ENCODE measurements at regions not wholly inside any gene's neighbourhood (a gene's known extent, or its start where the extent isn't known, plus 50 kb on each side); places are given as distances from the start of the nearest gene placed in this dataset.

GRCh38 chr7:32319012-32319382, 171.2 kb downstream of the LSM5 start:
- DNase-seq (ENCODE audit: unreplicated experiment), result no peak
- Mint-ChIP-seq H3K27ac (ENCODE audit: low read depth, unreplicated experiment) (no peak overlapping the region), H3K4me1 (ENCODE audit: insufficient read depth, unreplicated experiment) (no peaks in the 10 kb centered on the region), H3K36me3 (ENCODE audit: insufficient read depth, unreplicated experiment) (no peaks in the 10 kb centered on the region), H3K27me3 (ENCODE audit: insufficient read depth, unreplicated experiment) (no peaks in the 10 kb centered on the region), H3K4me3 (ENCODE audit: unreplicated experiment) (no peak overlapping the region), H3K9me3 (ENCODE audit: unreplicated experiment) (no peaks in the 10 kb centered on the region)
- TF ChIP-seq CTCF (IDR thresholded peaks at IDR 0.05; ENCODE audit: unreplicated experiment), result no peak
- ChIA-PET CTCF (interaction anchor here (0.7 kb wide), 1 partner anchor 9 kb away, joined by 3 read pairs; no protein-coding TSS in a partner anchor), POLR2A (no interaction called here)
- intact Hi-C loops (cut with micrococcal nuclease), result no loop called here
- no TSS peak for BruUV-seq (replicated peaks)

- Mint-ChIP-seq H3K36me3 (ENCODE audit: insufficient read depth, unreplicated experiment) (no peaks in the 10 kb centered on the region), H3K9me3 (ENCODE audit: unreplicated experiment) (no peaks in the 10 kb centered on the region), H3K27me3 (ENCODE audit: insufficient read depth, unreplicated experiment) (no peaks in the 10 kb centered on the region), H3K27ac (ENCODE audit: low read depth, unreplicated experiment) (no peak overlapping the region), H3K4me3 (ENCODE audit: unreplicated experiment) (no peak overlapping the region), H3K4me1 (ENCODE audit: insufficient read depth, unreplicated experiment) (no peaks in the 10 kb centered on the region)
- CTCF ChIA-PET, result no interaction called here
- no peak for DNase-seq (ENCODE audit: unreplicated experiment)
- no peak for TF ChIP-seq CTCF (IDR thresholded peaks at IDR 0.05; ENCODE audit: unreplicated experiment)
- intact Hi-C loops (cut with micrococcal nuclease), result no loop called here
- no TSS peak for BruUV-seq (replicated peaks)
- POLR2A ChIA-PET, result no interaction called here
Measured at GRCh38 chr7:32318300-32319011, 171.7 kb downstream of the LSM5 start.

GRCh38 chr7:32316839-32317238, 173.3 kb downstream of the LSM5 start:
- DNase-seq (ENCODE audit: unreplicated experiment), result no peak
- TF ChIP-seq CTCF (IDR thresholded peaks at IDR 0.05; ENCODE audit: unreplicated experiment), result no peak
- POLR2A ChIA-PET, result no interaction called here
- intact Hi-C loops (cut with micrococcal nuclease), result no loop called here
- CTCF ChIA-PET, result no interaction called here
- Mint-ChIP-seq H3K27ac (ENCODE audit: low read depth, unreplicated experiment) (no peak overlapping the region), H3K36me3 (ENCODE audit: insufficient read depth, unreplicated experiment) (no peaks in the 10 kb centered on the region), H3K9me3 (ENCODE audit: unreplicated experiment) (no peaks in the 10 kb centered on the region), H3K4me3 (ENCODE audit: unreplicated experiment) (no peak overlapping the region), H3K4me1 (ENCODE audit: insufficient read depth, unreplicated experiment) (no peaks in the 10 kb centered on the region), H3K27me3 (ENCODE audit: insufficient read depth, unreplicated experiment) (no peaks in the 10 kb centered on the region)
- BruUV-seq (replicated peaks), result no TSS peak

- DNase-seq (ENCODE audit: unreplicated experiment), result no peak
- TF ChIP-seq CTCF (IDR thresholded peaks at IDR 0.05; ENCODE audit: unreplicated experiment), result no peak
- Mint-ChIP-seq H3K9me3 (ENCODE audit: unreplicated experiment) (no peaks in the 10 kb centered on the region), H3K4me3 (ENCODE audit: unreplicated experiment) (no peak overlapping the region), H3K4me1 (ENCODE audit: insufficient read depth, unreplicated experiment) (no peaks in the 10 kb centered on the region), H3K36me3 (ENCODE audit: insufficient read depth, unreplicated experiment) (no peaks in the 10 kb centered on the region), H3K27ac (ENCODE audit: low read depth, unreplicated experiment) (no peak overlapping the region), H3K27me3 (ENCODE audit: insufficient read depth, unreplicated experiment) (peaks cover 5% of the 10 kb centered on the region)
- ChIA-PET CTCF (interaction anchor here (1.3 kb wide), 1 partner anchor 104 kb away, joined by 5 read pairs; no protein-coding TSS in a partner anchor), POLR2A (no interaction called here)
- no TSS peak for BruUV-seq (replicated peaks)
- intact Hi-C loops (cut with micrococcal nuclease), result no loop called here
Measured at GRCh38 chr7:32314761-32315160, 175.4 kb downstream of the LSM5 start.

Measured in MCF 10A (cell line).